ENCODE measurements at regions not wholly inside any gene's neighbourhood (a gene's known extent, or its start where the extent isn't known, plus 50 kb on each side); places are given as distances from the start of the nearest gene placed in this dataset.

- Histone ChIP-seq H3K4me1 (peaks cover 0 to 5% of the 10 kb centered on the region in 2 donors), H3K4me3 (no peak overlapping the region), H3K27ac (no peak overlapping the region), H3K27me3 (no peaks in the 10 kb centered on the region), H3K9me3 (no peaks in the 10 kb centered on the region), H3K36me3 (no peaks in the 10 kb centered on the region)
- intact Hi-C loops (cut with DNase I), result no loop called here
- no peak for DNase-seq (ENCODE audit: low spot score in 2 of 2)
- no peak for TF ChIP-seq CTCF (IDR thresholded peaks at IDR 0.05)
Observed at GRCh38 chr5:162466011-162466410, 398.4 kb downstream of the GABRG2 start.

DNA sequence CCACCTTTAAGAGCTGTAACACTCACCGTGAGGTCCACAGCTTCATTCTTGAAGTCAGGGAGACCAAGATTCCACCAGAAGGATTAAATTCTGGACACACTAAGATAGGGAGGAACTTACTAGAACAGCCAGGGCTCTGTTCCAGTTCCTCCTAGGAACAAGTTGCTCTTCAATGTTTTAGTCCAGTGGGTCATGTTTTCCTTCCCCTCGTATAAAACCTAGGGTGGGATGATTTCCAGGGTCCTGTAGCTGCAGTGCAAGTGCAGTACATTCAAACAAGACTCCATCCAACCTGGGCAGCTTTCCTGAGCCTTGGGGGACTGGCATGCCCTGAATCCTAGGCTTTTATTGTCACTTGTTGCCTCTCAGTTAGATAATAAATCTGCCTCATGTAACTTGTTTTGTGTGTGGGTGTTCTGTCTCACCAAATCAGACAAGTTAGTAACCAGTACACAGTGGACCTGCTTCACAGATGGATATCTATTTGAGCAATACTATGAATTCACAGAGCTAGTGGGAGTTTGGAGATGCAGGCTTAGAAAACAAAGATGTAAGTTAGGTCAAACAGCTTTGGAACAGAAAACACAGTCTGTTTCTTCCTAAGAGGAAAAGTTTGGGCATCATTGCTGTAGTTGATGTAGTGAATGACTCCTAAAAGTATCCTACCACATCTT, 405.6 kb downstream of the GABRG2 start:
- Histone ChIP-seq H3K27me3 (no peaks in the 10 kb centered on the region), H3K9me3 (no peaks in the 10 kb centered on the region), H3K4me3 (no peak overlapping the region), H3K4me1 (no peaks in the 10 kb centered on the region), H3K36me3 (no peaks in the 10 kb centered on the region), H3K27ac (peak overlapping the region in 1 of 2 donors; percentile 12)
- no peak for TF ChIP-seq CTCF (IDR thresholded peaks at IDR 0.05)
- intact Hi-C loops (cut with DNase I), result no loop called here
- DNase-seq (ENCODE audit: low spot score in 2 of 2), result no peak

DNA sequence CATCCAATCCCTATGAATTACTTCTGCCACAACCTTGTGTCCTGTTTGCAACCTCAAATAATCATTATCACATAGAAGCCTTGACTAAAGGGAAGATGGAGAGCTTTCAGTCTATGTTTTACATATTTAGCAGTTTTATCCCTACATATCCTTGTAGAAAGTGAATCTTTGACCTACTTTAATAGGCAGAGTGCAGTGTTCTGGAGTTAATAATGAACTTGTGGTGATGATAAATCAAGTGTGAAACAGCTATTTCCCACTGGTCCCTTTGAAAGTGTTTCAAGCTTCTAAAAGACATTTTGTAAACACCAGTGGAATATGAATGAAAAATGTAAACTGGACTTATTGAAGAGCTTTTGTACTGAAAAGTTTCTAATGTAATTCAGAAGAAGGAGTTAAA, 406.7 kb downstream of the GABRG2 start:
- DNase-seq (ENCODE audit: low spot score in 2 of 2), result no peak
- Histone ChIP-seq H3K27ac (no peak overlapping the region), H3K4me1 (no peaks in the 10 kb centered on the region), H3K9me3 (no peaks in the 10 kb centered on the region), H3K27me3 (no peaks in the 10 kb centered on the region), H3K36me3 (no peaks in the 10 kb centered on the region), H3K4me3 (no peak overlapping the region)
- intact Hi-C loops (cut with DNase I), result no loop called here
- TF ChIP-seq CTCF (IDR thresholded peaks at IDR 0.05), result no peak

DNA sequence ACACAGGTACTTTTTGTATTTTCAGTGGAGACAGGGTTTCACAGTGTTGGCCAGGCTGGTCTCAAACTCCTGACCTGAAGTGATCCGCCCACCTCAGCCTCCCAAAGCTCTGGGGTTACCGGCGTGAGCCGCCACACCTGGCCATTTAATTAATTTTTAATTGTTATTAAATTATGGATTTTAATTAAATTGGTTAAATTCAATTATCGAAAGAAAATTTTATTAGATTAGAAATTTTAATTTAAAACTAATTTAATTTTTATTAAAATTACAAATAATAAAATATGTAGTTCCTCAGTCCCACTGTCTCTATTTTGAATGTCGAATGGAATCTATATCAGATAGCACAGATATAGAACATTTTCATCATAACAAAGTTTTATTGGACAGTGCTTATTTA, 416.5 kb downstream of the GABRG2 start:
- Histone ChIP-seq H3K4me3 (no peak overlapping the region), H3K4me1 (no peaks in the 10 kb centered on the region), H3K27ac (no peak overlapping the region), H3K36me3 (no peaks in the 10 kb centered on the region), H3K9me3 (no peaks in the 10 kb centered on the region), H3K27me3 (no peaks in the 10 kb centered on the region)
- intact Hi-C loops (cut with DNase I), result no loop called here
- no peak for TF ChIP-seq CTCF (IDR thresholded peaks at IDR 0.05)
- DNase-seq (ENCODE audit: low spot score in 2 of 2), result no peak

- intact Hi-C loops (cut with DNase I), result no loop called here
- TF ChIP-seq CTCF (IDR thresholded peaks at IDR 0.05), result no peak
- H3K36me3 ChIP-seq, result no peaks in the 10 kb centered on the region
- no peaks in the 10 kb centered on the region for H3K4me1 ChIP-seq
- H3K27ac ChIP-seq, result no peak overlapping the region
- no peaks in the 10 kb centered on the region for H3K27me3 ChIP-seq
- no peak overlapping the region for H3K4me3 ChIP-seq
- DNase-seq (ENCODE audit: low spot score in 2 of 2), result no peak
- no peaks in the 10 kb centered on the region for H3K9me3 ChIP-seq
Observed at GRCh38 chr5:162484986-162485385, 417.4 kb downstream of the GABRG2 start.
